ENCODE measurements at regions not wholly inside any gene's neighbourhood (a gene's known extent, or its start where the extent isn't known, plus 50 kb on each side); places are given as distances from the start of the nearest gene placed in this dataset.

DNA sequence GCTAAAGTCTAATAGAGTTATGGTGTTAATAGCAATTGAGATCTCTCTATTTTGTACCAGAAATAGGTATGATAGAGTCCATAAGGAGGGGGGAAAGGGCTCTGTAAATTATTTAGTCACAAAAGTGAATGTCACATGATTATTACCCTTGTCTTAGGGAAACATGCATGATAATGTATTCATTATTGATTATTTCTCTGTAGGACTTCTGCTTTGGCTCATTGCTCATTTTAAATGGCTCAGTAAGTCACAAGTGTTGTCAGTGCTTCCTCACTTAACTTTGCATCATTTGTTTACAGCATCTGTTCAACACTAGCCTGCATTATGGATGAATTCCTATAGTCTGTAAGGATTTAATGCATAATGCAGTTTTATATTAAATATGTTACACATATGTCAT lies 788.8 kb upstream of the EDIL3 start:
- Histone ChIP-seq H3K4me3 (ENCODE audit: low read length) (no peak overlapping the region), H3K4me2 (ENCODE audit: low read length) (no peak overlapping the region), H3K36me3 (ENCODE audit: insufficient read depth, low read length) (no peaks in the 10 kb centered on the region), H3K9ac (ENCODE audit: low read length) (no peak overlapping the region), H3K79me2 (replicated peaks; ENCODE audit: insufficient read depth, low read length) (no peaks in the 10 kb centered on the region), H3K9me2 (ENCODE audit: insufficient read depth, low read length) (no peaks in the 10 kb centered on the region), H3K9me3 (ENCODE audit: low read length) (no peaks in the 10 kb centered on the region), H3K27me3 (ENCODE audit: insufficient read depth, low read depth, low read length) (no peaks in the 10 kb centered on the region), H3K27ac (ENCODE audit: low read length) (no peak overlapping the region), H3F3A (ENCODE audit: insufficient read depth, low read length, poor library complexity, severe bottlenecking) (no peaks in the 10 kb centered on the region), H2AFZ (ENCODE audit: low read depth, low read length) (no peak overlapping the region), H4K20me1 (ENCODE audit: insufficient read depth) (no peaks in the 10 kb centered on the region)
- no peak for TF ChIP-seq SMC3 (conservative IDR thresholded peaks at IDR 0.05; ENCODE audit: poor library complexity)
- no peak for TF ChIP-seq TAF1 (IDR thresholded peaks at IDR 0.05; ENCODE audit: low read depth)
- no peak for TF ChIP-seq EP300 (conservative IDR thresholded peaks at IDR 0.05; ENCODE audit: poor library complexity, severe bottlenecking)
- TF ChIP-seq POLR2AphosphoS5 (IDR thresholded peaks at IDR 0.05): no peak
- TF ChIP-seq, protein P1, sequence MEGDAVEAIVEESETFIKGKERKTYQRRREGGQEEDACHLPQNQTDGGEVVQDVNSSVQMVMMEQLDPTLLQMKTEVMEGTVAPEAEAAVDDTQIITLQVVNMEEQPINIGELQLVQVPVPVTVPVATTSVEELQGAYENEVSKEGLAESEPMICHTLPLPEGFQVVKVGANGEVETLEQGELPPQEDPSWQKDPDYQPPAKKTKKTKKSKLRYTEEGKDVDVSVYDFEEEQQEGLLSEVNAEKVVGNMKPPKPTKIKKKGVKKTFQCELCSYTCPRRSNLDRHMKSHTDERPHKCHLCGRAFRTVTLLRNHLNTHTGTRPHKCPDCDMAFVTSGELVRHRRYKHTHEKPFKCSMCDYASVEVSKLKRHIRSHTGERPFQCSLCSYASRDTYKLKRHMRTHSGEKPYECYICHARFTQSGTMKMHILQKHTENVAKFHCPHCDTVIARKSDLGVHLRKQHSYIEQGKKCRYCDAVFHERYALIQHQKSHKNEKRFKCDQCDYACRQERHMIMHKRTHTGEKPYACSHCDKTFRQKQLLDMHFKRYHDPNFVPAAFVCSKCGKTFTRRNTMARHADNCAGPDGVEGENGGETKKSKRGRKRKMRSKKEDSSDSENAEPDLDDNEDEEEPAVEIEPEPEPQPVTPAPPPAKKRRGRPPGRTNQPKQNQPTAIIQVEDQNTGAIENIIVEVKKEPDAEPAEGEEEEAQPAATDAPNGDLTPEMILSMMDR (IDR thresholded peaks at IDR 0.05; ENCODE audit: poor library complexity, severe bottlenecking): no peak

DNA sequence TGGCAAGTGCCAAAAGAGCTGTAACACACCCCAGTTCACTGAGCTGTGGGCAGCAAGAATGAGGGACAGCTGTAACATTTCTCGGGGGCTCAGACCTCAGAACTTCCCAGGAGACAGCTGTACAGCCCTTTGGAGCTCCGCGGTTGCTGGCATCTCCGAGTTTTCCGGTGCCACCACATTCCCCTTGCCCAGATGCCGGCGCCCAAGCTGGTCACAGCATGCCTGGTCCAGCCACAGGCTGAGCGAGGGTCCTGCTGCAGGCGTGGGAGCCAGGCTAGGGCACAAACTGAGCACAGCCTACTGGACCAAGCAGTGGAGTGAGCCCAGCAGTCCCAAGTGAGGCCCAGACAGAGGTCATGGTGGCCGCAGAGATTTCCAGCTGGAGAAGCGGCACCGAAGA lies 797.7 kb upstream of the EDIL3 start:
- no peaks in the 10 kb centered on the region for H3K36me3 ChIP-seq (ENCODE audit: insufficient read depth, low read length)
- no peak overlapping the region for H2AFZ ChIP-seq (ENCODE audit: low read depth, low read length)
- no peaks in the 10 kb centered on the region for H3K27me3 ChIP-seq (ENCODE audit: insufficient read depth, low read depth, low read length)
- no peak overlapping the region for H3K27ac ChIP-seq (ENCODE audit: low read length)
- H3F3A ChIP-seq (ENCODE audit: insufficient read depth, low read length, poor library complexity, severe bottlenecking): no peaks in the 10 kb centered on the region
- no peak overlapping the region for H3K4me3 ChIP-seq (ENCODE audit: low read length)
- H3K79me2 ChIP-seq (replicated peaks; ENCODE audit: insufficient read depth, low read length): no peaks in the 10 kb centered on the region
- H3K9me3 ChIP-seq (ENCODE audit: low read length): no peaks in the 10 kb centered on the region
- no peaks in the 10 kb centered on the region for H3K9me2 ChIP-seq (ENCODE audit: insufficient read depth, low read length)
- H3K4me2 ChIP-seq (ENCODE audit: low read length): no peak overlapping the region
- H4K20me1 ChIP-seq (ENCODE audit: insufficient read depth): no peaks in the 10 kb centered on the region
- no peak overlapping the region for H3K9ac ChIP-seq (ENCODE audit: low read length)
- TF ChIP-seq SMC3 (conservative IDR thresholded peaks at IDR 0.05; ENCODE audit: poor library complexity) (no peak), MXI1 (conservative IDR thresholded peaks at IDR 0.05; ENCODE audit: poor library complexity, severe bottlenecking) (no peak), TAF1 (IDR thresholded peaks at IDR 0.05; ENCODE audit: low read depth) (no peak), POLR2AphosphoS5 (IDR thresholded peaks at IDR 0.05) (no peak)

DNA sequence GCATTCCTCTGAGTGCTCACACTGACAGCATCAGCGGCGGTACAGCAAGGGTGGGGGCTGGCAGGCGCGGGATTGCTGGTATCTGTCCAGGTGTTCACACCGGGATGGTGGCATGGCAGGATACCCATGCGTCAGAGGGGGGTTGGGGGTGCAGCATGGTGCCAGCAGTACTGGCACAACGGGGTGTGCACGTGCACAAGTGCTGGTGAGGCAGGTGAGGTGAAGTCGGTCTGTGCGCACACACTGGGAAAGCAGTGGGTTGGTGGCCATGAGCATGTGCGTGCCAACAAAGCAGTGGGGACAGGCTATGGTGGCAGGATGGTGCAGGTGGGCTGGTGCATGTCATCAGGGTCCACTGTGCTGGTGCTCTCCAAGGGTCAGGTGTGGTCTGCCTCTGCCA lies 819.6 kb upstream of the EDIL3 start:
- Histone ChIP-seq H3K4me3 (ENCODE audit: low read length) (no peak overlapping the region), H3K4me2 (ENCODE audit: low read length) (no peak overlapping the region), H3K9me2 (ENCODE audit: insufficient read depth, low read length) (no peaks in the 10 kb centered on the region), H2AFZ (ENCODE audit: low read depth, low read length) (no peak overlapping the region), H3K36me3 (ENCODE audit: insufficient read depth, low read length) (no peaks in the 10 kb centered on the region), H3K79me2 (replicated peaks; ENCODE audit: insufficient read depth, low read length) (no peaks in the 10 kb centered on the region), H3K27ac (ENCODE audit: low read length) (no peak overlapping the region), H3K9ac (ENCODE audit: low read length) (no peak overlapping the region), H4K20me1 (ENCODE audit: insufficient read depth) (no peaks in the 10 kb centered on the region), H3K9me3 (ENCODE audit: low read length) (no peaks in the 10 kb centered on the region), H3F3A (ENCODE audit: insufficient read depth, low read length, poor library complexity, severe bottlenecking) (no peaks in the 10 kb centered on the region), H3K27me3 (ENCODE audit: insufficient read depth, low read depth, low read length) (no peaks in the 10 kb centered on the region)
- TF ChIP-seq, protein P1 (IDR thresholded peaks at IDR 0.05; ENCODE audit: poor library complexity, severe bottlenecking): no peak
- TF ChIP-seq TAF1 (IDR thresholded peaks at IDR 0.05; ENCODE audit: low read depth) (no peak), POLR2AphosphoS5 (IDR thresholded peaks at IDR 0.05) (no peak), EZH2 (IDR thresholded peaks at IDR 0.05; ENCODE audit: borderline replicate concordance, insufficient read depth, low read length, poor library complexity, severe bottlenecking) (no peak), MXI1 (conservative IDR thresholded peaks at IDR 0.05; ENCODE audit: poor library complexity, severe bottlenecking) (no peak), SMC3 (conservative IDR thresholded peaks at IDR 0.05; ENCODE audit: poor library complexity) (no peak), EP300 (conservative IDR thresholded peaks at IDR 0.05; ENCODE audit: poor library complexity, severe bottlenecking) (no peak), RAD21 (conservative IDR thresholded peaks at IDR 0.05) (no peak)
- TF ChIP-seq, protein P2, sequence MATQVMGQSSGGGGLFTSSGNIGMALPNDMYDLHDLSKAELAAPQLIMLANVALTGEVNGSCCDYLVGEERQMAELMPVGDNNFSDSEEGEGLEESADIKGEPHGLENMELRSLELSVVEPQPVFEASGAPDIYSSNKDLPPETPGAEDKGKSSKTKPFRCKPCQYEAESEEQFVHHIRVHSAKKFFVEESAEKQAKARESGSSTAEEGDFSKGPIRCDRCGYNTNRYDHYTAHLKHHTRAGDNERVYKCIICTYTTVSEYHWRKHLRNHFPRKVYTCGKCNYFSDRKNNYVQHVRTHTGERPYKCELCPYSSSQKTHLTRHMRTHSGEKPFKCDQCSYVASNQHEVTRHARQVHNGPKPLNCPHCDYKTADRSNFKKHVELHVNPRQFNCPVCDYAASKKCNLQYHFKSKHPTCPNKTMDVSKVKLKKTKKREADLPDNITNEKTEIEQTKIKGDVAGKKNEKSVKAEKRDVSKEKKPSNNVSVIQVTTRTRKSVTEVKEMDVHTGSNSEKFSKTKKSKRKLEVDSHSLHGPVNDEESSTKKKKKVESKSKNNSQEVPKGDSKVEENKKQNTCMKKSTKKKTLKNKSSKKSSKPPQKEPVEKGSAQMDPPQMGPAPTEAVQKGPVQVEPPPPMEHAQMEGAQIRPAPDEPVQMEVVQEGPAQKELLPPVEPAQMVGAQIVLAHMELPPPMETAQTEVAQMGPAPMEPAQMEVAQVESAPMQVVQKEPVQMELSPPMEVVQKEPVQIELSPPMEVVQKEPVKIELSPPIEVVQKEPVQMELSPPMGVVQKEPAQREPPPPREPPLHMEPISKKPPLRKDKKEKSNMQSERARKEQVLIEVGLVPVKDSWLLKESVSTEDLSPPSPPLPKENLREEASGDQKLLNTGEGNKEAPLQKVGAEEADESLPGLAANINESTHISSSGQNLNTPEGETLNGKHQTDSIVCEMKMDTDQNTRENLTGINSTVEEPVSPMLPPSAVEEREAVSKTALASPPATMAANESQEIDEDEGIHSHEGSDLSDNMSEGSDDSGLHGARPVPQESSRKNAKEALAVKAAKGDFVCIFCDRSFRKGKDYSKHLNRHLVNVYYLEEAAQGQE (IDR thresholded peaks at IDR 0.05; ENCODE audit: borderline replicate concordance): no peak

Data from neural cell (in vitro differentiated cells).